Stomach (tissue), 8 donors: ENCODE measurements at regions not wholly inside any gene's neighbourhood (a gene's known extent, or its start where the extent isn't known, plus 50 kb on each side); places are given as distances from the start of the nearest gene placed in this dataset.
A peak's percentile ranks its signal among the peaks of the same experiment; 100 is the strongest.

Experiments used
- DNase-seq, 2 donors: peaks; one replicate each; pipeline versions ENCODE4 v3.0.0 to v3.0.0-alpha.2; 2013 to 2019
- H3K27ac ChIP-seq, 5 donors: fragments of 200-600 bp in 4 of 5; sonication (generic) in 4 of 5; one replicate each; pipeline ENCODE4 v1.5.1; 2013 to 2019; ENCODE audit warnings: mild to moderate bottlenecking in 1 of 5, moderate library complexity in 1 of 5
- H3K27me3 ChIP-seq, 3 donors: fragments of 200-600 bp; sonication (generic); one replicate each; pipeline ENCODE4 v1.5.1; 2017 to 2019; ENCODE audit warnings: mixed run types in 1 of 3
- H3K36me3 ChIP-seq, 4 donors: fragments of 200-600 bp; sonication (generic); 1 replicate in 3 of 4; 2 replicates in 1 of 4; pipeline ENCODE4 v1.5.1; 2016 to 2019
- H3K4me1 ChIP-seq, 4 donors: fragments of 200-600 bp; sonication (generic); one replicate each; pipeline ENCODE4 v1.5.1; 2016 to 2019
- H3K4me3 ChIP-seq, 4 donors: fragments of 200-600 bp; sonication (generic) in 3 of 4; one replicate each; pipeline ENCODE4 v1.5.1; 2016 to 2019; ENCODE audit warnings: mild to moderate bottlenecking in 1 of 4
- H3K9me3 ChIP-seq, 4 donors: fragments of 200-600 bp; sonication (generic); one replicate each; pipeline ENCODE4 v1.5.1; 2016 to 2019
- CTCF ChIP-seq, 7 experiments: fragments of 450-650 bp in 4 of 7; fragments of 200-600 bp in 3 of 7; sonication (generic) in 3 of 7; IDR thresholded peaks; one replicate each; pipeline ENCODE4 v1.5.1; 2016 to 2019; ENCODE audit warnings: antibody characterized with exemption in 7 of 7, control low read depth in 2 of 7, mild to moderate bottlenecking in 1 of 7
- EP300 ChIP-seq: sonication (generic); formaldehyde crosslinking; IDR thresholded peaks from one replicate; pipeline ENCODE4 v1.6.1; 2017; ENCODE audit warnings: antibody characterized with exemption
- POLR2A ChIP-seq, 4 donors: fragments of 450-650 bp; IDR thresholded peaks; one replicate each; pipeline ENCODE4 v1.6.1; 2016; ENCODE audit warnings: antibody characterized with exemption in 4 of 4, control low read depth in 2 of 4, mild to moderate bottlenecking in 1 of 4, moderate library complexity in 1 of 4
- POLR2AphosphoS5 ChIP-seq, 3 donors: sonication (generic); formaldehyde crosslinking; IDR thresholded peaks; one replicate each; pipeline ENCODE4 v1.6.1; 2016; ENCODE audit warnings: antibody characterized with exemption in 3 of 3
- WGBS, 5 donors: extraction: QIAGEN DNeasy Blood & Tissue Kit in 3 of 5; methylation state at CpG; one replicate each; pipeline versions ENCODE4 v1.1.5 to v1.1.7; 2013 to 2018; 5-methylcytosine and 5-hydroxymethylcytosine counted together
- intact Hi-C: fragments of 100-400 bp; cut with DNase I; formaldehyde crosslinking; loops from one replicate; pipeline ENCODE4 v1.15.1; 2023; ENCODE audit warnings: low total_unique reads
- donor health status: healthy with polysubstance abuse.
- donor health status: Bipolar disorder and iron deficiency.
- donor health status: healthy.

- Histone ChIP-seq H3K4me1 (peaks cover 0 to 11% (median 0%) of the 10 kb centered on the region in 4 donors), H3K36me3 (no peaks in the 10 kb centered on the region), H3K27me3 (no peaks in the 10 kb centered on the region), H3K27ac (no peak overlapping the region), H3K9me3 (no peaks in the 10 kb centered on the region), H3K4me3 (no peak overlapping the region)
- WGBS, 5 donors: 88 to 93% (median 90%) methylated on average over 4 of the region's 4 CpGs
- intact Hi-C loops: no loop called here
- TF ChIP-seq EP300 (no peak), CTCF (IDR thresholded peaks at IDR 0.05) (no peak), POLR2AphosphoS5 (IDR thresholded peaks at IDR 0.05) (no peak), POLR2A (IDR thresholded peaks at IDR 0.05) (no peak)
- no peak for DNase-seq
Measured at GRCh38 chr12:92488735-92489134, 214.1 kb upstream of the PLEKHG7 start.

- Histone ChIP-seq H3K9me3 (no peaks in the 10 kb centered on the region), H3K36me3 (no peaks in the 10 kb centered on the region), H3K27me3 (no peaks in the 10 kb centered on the region), H3K27ac (no peak overlapping the region), H3K4me1 (peaks cover 0 to 11% (median 0%) of the 10 kb centered on the region in 4 donors), H3K4me3 (no peak overlapping the region)
- no peak for TF ChIP-seq EP300
- TF ChIP-seq CTCF (IDR thresholded peaks at IDR 0.05): no peak
- no peak for TF ChIP-seq POLR2AphosphoS5 (IDR thresholded peaks at IDR 0.05)
- no peak for TF ChIP-seq POLR2A (IDR thresholded peaks at IDR 0.05)
- no peak for DNase-seq
- intact Hi-C loops: no loop called here
Measured at GRCh38 chr12:92487138-92487485, 215.7 kb upstream of the PLEKHG7 start.

- peak overlapping the region in 1 of 5 donors; percentile 1 for H3K27ac ChIP-seq
- intact Hi-C loops: no loop called here
- H3K36me3 ChIP-seq: no peaks in the 10 kb centered on the region
- no peaks in the 10 kb centered on the region for H3K9me3 ChIP-seq
- 68 to 78% (median 73%) methylated on average over 3 of the region's 3 CpGs for WGBS, 5 donors
- TF ChIP-seq POLR2A (IDR thresholded peaks at IDR 0.05): no peak
- no peak for TF ChIP-seq POLR2AphosphoS5 (IDR thresholded peaks at IDR 0.05)
- TF ChIP-seq EP300: no peak
- TF ChIP-seq CTCF (IDR thresholded peaks at IDR 0.05): no peak
- peaks cover 0 to 14% (median 0%) of the 10 kb centered on the region in 4 donors for H3K4me1 ChIP-seq
- H3K4me3 ChIP-seq: no peak overlapping the region
- no peak for DNase-seq
- H3K27me3 ChIP-seq: no peaks in the 10 kb centered on the region
Measured at GRCh38 chr12:92486443-92487137, 216.2 kb upstream of the PLEKHG7 start.

- no peaks in the 10 kb centered on the region for H3K9me3 ChIP-seq
- peak overlapping the region in 4 of 5 donors; percentile 3 to 57 (median 52) for H3K27ac ChIP-seq
Measured at GRCh38 chr12:92485351-92486348, 217.1 kb upstream of the PLEKHG7 start.

More at GRCh38 chr12:92485351-92486348, 217.1 kb upstream of the PLEKHG7 start:
- intact Hi-C loops: no loop called here
- no peak for DNase-seq
- H3K36me3 ChIP-seq: no peaks in the 10 kb centered on the region
- 76 to 88% (median 81%) methylated on average over 6 of the region's 6 CpGs for WGBS, 5 donors
- no peak overlapping the region for H3K4me3 ChIP-seq
- no peaks in the 10 kb centered on the region for H3K27me3 ChIP-seq
- no peak for TF ChIP-seq POLR2AphosphoS5 (IDR thresholded peaks at IDR 0.05)
- no peak for TF ChIP-seq EP300
- no peak for TF ChIP-seq POLR2A (IDR thresholded peaks at IDR 0.05)
- TF ChIP-seq CTCF (IDR thresholded peaks at IDR 0.05): no peak
- H3K4me1 ChIP-seq: peaks cover 0 to 18% (median 0%) of the 10 kb centered on the region in 4 donors
